HCT116 (cell line): ENCODE measurements at regions not wholly inside any gene's neighbourhood (a gene's known extent, or its start where the extent isn't known, plus 50 kb on each side); places are given as distances from the start of the nearest gene placed in this dataset.

Source experiments
- EZH2 ChIP-seq: fragments of 200-600 bp; sonication (generic); IDR thresholded peaks from 2 replicates; pipeline ENCODE4 v1.6.1; 2017; ENCODE audit warnings: antibody characterized with exemption, mixed run types
- POLR2AphosphoS5 ChIP-seq: IDR thresholded peaks from 2 replicates; pipeline ENCODE4 v1.6.1; 2011; ENCODE audit warnings: mild to moderate bottlenecking, low read depth, low read length, moderate library complexity
- SP1 ChIP-seq: IDR thresholded peaks from 2 replicates; pipeline ENCODE4 v1.6.1; 2012; ENCODE audit warnings: low read depth
- TF ChIP-seq, protein P1 (sequence below): IDR thresholded peaks from 2 replicates; pipeline ENCODE4 v1.6.1; 2012

DNA sequence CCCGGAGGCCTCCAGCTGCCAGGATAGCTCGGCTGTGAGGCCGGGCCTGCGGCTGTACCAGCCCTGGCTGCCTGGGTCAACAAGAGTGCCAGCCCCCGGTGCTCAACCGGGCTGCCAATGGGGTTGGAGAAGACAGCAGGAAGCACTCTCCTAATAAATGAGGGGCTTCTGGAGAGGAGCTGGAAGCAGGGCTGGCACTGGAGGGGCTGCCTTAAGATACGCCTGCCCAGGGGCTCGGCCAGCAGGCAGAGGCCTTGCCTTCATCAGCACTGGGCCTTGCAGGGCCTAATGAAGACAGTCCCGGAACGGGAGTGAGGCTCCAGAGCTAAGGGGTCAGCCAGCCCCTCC is 73.6 kb downstream of the TEX51 start:
- TF ChIP-seq, protein P1, sequence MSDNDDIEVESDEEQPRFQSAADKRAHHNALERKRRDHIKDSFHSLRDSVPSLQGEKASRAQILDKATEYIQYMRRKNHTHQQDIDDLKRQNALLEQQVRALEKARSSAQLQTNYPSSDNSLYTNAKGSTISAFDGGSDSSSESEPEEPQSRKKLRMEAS = no peak
- no peak for TF ChIP-seq POLR2AphosphoS5
- TF ChIP-seq SP1 = no peak
- no peak for TF ChIP-seq EZH2
